ENCODE measurements at regions not wholly inside any gene's neighbourhood (a gene's known extent, or its start where the extent isn't known, plus 50 kb on each side); places are given as distances from the start of the nearest gene placed in this dataset.

DNA sequence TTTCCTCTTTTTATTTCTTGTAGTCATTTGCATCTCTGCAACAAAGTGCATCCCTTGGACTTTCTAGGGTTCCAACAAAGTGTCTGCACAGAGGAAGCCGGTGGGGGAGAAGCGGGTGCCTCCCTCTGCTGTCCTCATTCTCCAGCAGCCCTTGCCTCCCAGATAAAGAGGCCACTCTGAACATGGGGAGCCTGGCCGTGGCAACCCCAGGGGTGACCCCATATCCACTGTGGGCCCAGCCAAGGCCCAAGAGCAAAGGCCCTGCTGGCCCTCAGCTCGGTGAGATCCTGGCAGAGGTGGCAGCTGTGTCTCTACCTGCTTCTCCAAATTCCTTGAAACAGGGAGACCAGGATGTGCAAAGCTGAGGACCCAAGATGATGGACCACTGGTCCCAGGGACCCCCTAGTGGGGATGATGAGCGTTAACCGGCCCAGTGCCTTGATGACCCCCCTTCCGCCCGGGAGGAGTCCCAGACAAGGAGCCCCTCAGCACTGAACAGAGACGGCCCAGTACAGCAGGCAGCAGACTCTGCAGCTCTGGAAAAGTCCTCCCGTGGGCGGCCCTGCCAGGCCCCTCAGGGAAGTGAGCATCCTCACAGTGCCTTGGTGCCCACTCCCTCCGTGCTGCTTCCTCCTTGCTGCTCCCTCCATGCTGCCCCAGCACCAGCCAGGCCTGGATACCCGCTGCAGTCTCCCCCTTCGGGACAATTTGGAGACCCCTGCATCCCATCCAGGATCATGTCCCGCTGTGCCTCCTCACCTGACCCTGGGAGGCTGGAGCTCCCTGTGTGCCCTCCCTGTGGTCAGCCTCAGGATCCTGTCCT lies 62.5 kb downstream of the MRPL36 start:
- TF ChIP-seq, protein P1, sequence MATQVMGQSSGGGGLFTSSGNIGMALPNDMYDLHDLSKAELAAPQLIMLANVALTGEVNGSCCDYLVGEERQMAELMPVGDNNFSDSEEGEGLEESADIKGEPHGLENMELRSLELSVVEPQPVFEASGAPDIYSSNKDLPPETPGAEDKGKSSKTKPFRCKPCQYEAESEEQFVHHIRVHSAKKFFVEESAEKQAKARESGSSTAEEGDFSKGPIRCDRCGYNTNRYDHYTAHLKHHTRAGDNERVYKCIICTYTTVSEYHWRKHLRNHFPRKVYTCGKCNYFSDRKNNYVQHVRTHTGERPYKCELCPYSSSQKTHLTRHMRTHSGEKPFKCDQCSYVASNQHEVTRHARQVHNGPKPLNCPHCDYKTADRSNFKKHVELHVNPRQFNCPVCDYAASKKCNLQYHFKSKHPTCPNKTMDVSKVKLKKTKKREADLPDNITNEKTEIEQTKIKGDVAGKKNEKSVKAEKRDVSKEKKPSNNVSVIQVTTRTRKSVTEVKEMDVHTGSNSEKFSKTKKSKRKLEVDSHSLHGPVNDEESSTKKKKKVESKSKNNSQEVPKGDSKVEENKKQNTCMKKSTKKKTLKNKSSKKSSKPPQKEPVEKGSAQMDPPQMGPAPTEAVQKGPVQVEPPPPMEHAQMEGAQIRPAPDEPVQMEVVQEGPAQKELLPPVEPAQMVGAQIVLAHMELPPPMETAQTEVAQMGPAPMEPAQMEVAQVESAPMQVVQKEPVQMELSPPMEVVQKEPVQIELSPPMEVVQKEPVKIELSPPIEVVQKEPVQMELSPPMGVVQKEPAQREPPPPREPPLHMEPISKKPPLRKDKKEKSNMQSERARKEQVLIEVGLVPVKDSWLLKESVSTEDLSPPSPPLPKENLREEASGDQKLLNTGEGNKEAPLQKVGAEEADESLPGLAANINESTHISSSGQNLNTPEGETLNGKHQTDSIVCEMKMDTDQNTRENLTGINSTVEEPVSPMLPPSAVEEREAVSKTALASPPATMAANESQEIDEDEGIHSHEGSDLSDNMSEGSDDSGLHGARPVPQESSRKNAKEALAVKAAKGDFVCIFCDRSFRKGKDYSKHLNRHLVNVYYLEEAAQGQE (IDR thresholded peaks at IDR 0.05; ENCODE audit: insufficient read depth in 1 of 2, low read depth in 2 of 2, low read length in 1 of 2): no peak
- no peak for TF ChIP-seq TCF7L2 (IDR thresholded peaks at IDR 0.05; ENCODE audit: low read depth, low read length)
- TF ChIP-seq, protein P2, sequence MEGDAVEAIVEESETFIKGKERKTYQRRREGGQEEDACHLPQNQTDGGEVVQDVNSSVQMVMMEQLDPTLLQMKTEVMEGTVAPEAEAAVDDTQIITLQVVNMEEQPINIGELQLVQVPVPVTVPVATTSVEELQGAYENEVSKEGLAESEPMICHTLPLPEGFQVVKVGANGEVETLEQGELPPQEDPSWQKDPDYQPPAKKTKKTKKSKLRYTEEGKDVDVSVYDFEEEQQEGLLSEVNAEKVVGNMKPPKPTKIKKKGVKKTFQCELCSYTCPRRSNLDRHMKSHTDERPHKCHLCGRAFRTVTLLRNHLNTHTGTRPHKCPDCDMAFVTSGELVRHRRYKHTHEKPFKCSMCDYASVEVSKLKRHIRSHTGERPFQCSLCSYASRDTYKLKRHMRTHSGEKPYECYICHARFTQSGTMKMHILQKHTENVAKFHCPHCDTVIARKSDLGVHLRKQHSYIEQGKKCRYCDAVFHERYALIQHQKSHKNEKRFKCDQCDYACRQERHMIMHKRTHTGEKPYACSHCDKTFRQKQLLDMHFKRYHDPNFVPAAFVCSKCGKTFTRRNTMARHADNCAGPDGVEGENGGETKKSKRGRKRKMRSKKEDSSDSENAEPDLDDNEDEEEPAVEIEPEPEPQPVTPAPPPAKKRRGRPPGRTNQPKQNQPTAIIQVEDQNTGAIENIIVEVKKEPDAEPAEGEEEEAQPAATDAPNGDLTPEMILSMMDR (IDR thresholded peaks at IDR 0.05): no peak
- no peak for TF ChIP-seq SIN3A (IDR thresholded peaks at IDR 0.05; ENCODE audit: borderline replicate concordance, insufficient read depth, low read depth, low read length)
- no peak for TF ChIP-seq POLR2AphosphoS5 (IDR thresholded peaks at IDR 0.05; ENCODE audit: low read depth, low read length)
- H3K4me3 ChIP-seq (ENCODE audit: low read depth in 2 of 2, low read length in 2 of 2): no peak overlapping the region
- H3K27me3 ChIP-seq (ENCODE audit: control insufficient read depth, insufficient read depth, low read length): peaks cover 1% of the 10 kb centered on the region; the same call in 1 of the 2 replicates
- ATAC-seq (no peak), DNase-seq (ENCODE audit: low read depth, low spot score) (no peak)
- BruUV-seq (replicated peaks): no TSS peak
- no peaks in the 10 kb centered on the region for H3K4me1 ChIP-seq (ENCODE audit: control insufficient read depth, insufficient read depth, low read length)
- H3K36me3 ChIP-seq (ENCODE audit: control insufficient read depth, insufficient read depth, low read length): no peaks in the 10 kb centered on the region
- intact Hi-C loops (cut with micrococcal nuclease; ENCODE audit: unreplicated experiment): no loop called here
- POLR2A ChIA-PET: no interaction called here
- no peak overlapping the region for H3K27ac ChIP-seq (ENCODE audit: low read length)
- in situ Hi-C loops (cut with HindIII; ENCODE audit: low pct_unique_long_range_greater_than_20kb, low sequenced_read_pairs): no loop called here
- H3K9me3 ChIP-seq (ENCODE audit: control insufficient read depth, insufficient read depth, low read depth, low read length): peaks cover 17% of the 10 kb centered on the region; the same call in 1 of the 2 replicates
- CTCF ChIA-PET: no interaction called here

DNA sequence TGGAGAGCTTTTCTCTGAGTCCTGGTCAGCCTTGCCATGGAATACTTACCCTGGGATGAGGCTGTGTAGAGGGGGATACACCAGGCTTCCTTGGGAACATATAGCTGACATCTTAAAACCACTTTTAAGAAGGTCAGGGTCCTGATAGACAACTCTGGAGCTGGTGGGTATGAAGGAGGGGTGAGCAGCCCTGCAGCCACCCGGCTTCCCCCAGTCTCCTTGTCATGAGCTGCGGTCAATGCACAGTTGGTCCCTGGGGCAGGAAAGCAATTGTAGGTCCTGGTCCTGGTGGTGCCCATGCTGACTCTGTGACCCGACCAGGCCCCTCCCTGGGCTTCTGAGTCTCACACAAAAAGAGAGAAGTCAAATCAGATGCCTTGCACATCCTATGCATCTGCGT lies 63.6 kb downstream of the MRPL36 start:
- in situ Hi-C loops (cut with HindIII; ENCODE audit: low pct_unique_long_range_greater_than_20kb, low sequenced_read_pairs): no loop called here

More for the DNA sequence above, 63.6 kb downstream of the MRPL36 start:
- TF ChIP-seq TCF7L2 (IDR thresholded peaks at IDR 0.05; ENCODE audit: low read depth, low read length) (no peak), SIN3A (IDR thresholded peaks at IDR 0.05; ENCODE audit: borderline replicate concordance, insufficient read depth, low read depth, low read length) (no peak), POLR2AphosphoS5 (IDR thresholded peaks at IDR 0.05; ENCODE audit: low read depth, low read length) (no peak)
- TF ChIP-seq, protein P1 (IDR thresholded peaks at IDR 0.05; ENCODE audit: insufficient read depth in 1 of 2, low read depth in 2 of 2, low read length in 1 of 2): no peak
- TF ChIP-seq, protein P2 (IDR thresholded peaks at IDR 0.05): no peak
- Histone ChIP-seq H3K9me3 (ENCODE audit: control insufficient read depth, insufficient read depth, low read depth, low read length) (peaks cover 11% of the 10 kb centered on the region; the same call in 1 of the 2 replicates), H3K27ac (ENCODE audit: low read length) (no peak overlapping the region), H3K36me3 (ENCODE audit: control insufficient read depth, insufficient read depth, low read length) (no peaks in the 10 kb centered on the region), H3K4me3 (ENCODE audit: low read depth in 2 of 2, low read length in 2 of 2) (no peak overlapping the region), H3K4me1 (ENCODE audit: control insufficient read depth, insufficient read depth, low read length) (no peaks in the 10 kb centered on the region), H3K27me3 (ENCODE audit: control insufficient read depth, insufficient read depth, low read length) (no peaks in the 10 kb centered on the region; the same call in 1 of the 2 replicates)
- CTCF ChIA-PET: interaction anchor here (0.6 kb wide), 1 partner anchor 45 kb away, joined by 4 read pairs; no protein-coding TSS in a partner anchor
- ATAC-seq: no peak
- DNase-seq (ENCODE audit: low read depth, low spot score): no peak
- BruUV-seq (replicated peaks): no TSS peak
- intact Hi-C loops (cut with micrococcal nuclease; ENCODE audit: unreplicated experiment): no loop called here
- POLR2A ChIA-PET: no interaction called here

All from Panc1 (cell line).